Peyer's patch (tissue), 4 donors: ENCODE measurements at regions not wholly inside any gene's neighbourhood (a gene's known extent, or its start where the extent isn't known, plus 50 kb on each side); places are given as distances from the start of the nearest gene placed in this dataset.
"Not testable (repeated sequence)": the region's sequence is repeated elsewhere in the genome, so short reads cannot be mapped to it uniquely, and the experiment has no call there.

Experiments used
- DNase-seq, 3 donors: peaks; one replicate each; pipeline ENCODE4 v3.0.0-alpha.2; 2017 to 2019
- H3K27ac ChIP-seq, 4 donors: fragments of 200-600 bp; sonication (generic); one replicate each; pipeline ENCODE4 v1.5.1; 2016 to 2019
- H3K27me3 ChIP-seq, 2 donors: fragments of 200-600 bp; sonication (generic); one replicate each; pipeline ENCODE4 v1.5.1; 2019
- H3K36me3 ChIP-seq, 3 donors: fragments of 200-600 bp; sonication (generic); one replicate each; pipeline ENCODE4 v1.5.1; 2016 to 2019
- H3K4me1 ChIP-seq, 4 donors: fragments of 200-600 bp; sonication (generic); one replicate each; pipeline ENCODE4 v1.5.1; 2016 to 2019
- H3K4me3 ChIP-seq, 4 donors: fragments of 200-600 bp; sonication (generic); 1 replicate in 3 of 4; 2 replicates in 1 of 4; pipeline ENCODE4 v1.5.1; 2016 to 2019; ENCODE audit warnings: mild to moderate bottlenecking in 1 of 4
- H3K9me3 ChIP-seq, 4 donors: fragments of 200-600 bp; sonication (generic); one replicate each; pipeline ENCODE4 v1.5.1; 2016 to 2019; ENCODE audit warnings: mild to moderate bottlenecking in 1 of 4
- POLR2A ChIP-seq, 2 donors: fragments of 450-650 bp; IDR thresholded peaks; one replicate each; pipeline ENCODE4 v1.5.1; 2017; ENCODE audit warnings: antibody characterized with exemption in 2 of 2, mild to moderate bottlenecking in 2 of 2, moderate library complexity in 2 of 2
- TF ChIP-seq, protein P1 (sequence below), 6 experiments: fragments of 450-650 bp in 4 of 6; fragments of 200-600 bp in 2 of 6; sonication (generic) in 1 of 6; IDR thresholded peaks; one replicate each; pipeline ENCODE4 v1.5.1; 2017 to 2019; ENCODE audit warnings: antibody characterized with exemption in 6 of 6, mild to moderate bottlenecking in 3 of 6, moderate library complexity in 1 of 6

DNA sequence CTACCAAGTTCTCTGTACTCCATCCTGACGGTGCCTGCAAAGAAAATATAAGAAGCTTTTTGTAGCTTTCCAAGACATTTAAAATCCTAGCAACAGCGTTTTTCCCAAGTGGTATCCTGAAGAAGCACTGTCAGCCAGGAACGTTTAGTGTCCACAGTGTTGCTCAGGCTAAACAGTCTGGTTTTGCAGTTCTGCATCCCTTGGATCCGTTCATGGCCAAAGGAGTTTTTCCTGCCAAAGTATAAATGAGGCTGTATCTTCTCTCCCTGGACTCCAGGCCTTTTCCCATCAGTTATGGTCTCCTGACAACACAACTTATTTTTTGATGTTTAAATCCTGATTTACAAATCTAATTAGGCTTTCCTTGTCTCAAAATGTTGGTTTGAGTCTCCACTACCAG, 925.8 kb downstream of the TLE1 start:
- H3K27ac ChIP-seq: no peak overlapping the region
- TF ChIP-seq POLR2A (IDR thresholded peaks at IDR 0.05): no peak
- TF ChIP-seq, protein P1, sequence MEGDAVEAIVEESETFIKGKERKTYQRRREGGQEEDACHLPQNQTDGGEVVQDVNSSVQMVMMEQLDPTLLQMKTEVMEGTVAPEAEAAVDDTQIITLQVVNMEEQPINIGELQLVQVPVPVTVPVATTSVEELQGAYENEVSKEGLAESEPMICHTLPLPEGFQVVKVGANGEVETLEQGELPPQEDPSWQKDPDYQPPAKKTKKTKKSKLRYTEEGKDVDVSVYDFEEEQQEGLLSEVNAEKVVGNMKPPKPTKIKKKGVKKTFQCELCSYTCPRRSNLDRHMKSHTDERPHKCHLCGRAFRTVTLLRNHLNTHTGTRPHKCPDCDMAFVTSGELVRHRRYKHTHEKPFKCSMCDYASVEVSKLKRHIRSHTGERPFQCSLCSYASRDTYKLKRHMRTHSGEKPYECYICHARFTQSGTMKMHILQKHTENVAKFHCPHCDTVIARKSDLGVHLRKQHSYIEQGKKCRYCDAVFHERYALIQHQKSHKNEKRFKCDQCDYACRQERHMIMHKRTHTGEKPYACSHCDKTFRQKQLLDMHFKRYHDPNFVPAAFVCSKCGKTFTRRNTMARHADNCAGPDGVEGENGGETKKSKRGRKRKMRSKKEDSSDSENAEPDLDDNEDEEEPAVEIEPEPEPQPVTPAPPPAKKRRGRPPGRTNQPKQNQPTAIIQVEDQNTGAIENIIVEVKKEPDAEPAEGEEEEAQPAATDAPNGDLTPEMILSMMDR (IDR thresholded peaks at IDR 0.05): no peak
- no peak overlapping the region for H3K4me3 ChIP-seq
- DNase-seq: no peak
- H3K4me1 ChIP-seq: no peaks in the 10 kb centered on the region
- no peaks in the 10 kb centered on the region for H3K36me3 ChIP-seq
- no peaks in the 10 kb centered on the region for H3K27me3 ChIP-seq
- H3K9me3 ChIP-seq: no peaks in the 10 kb centered on the region

DNA sequence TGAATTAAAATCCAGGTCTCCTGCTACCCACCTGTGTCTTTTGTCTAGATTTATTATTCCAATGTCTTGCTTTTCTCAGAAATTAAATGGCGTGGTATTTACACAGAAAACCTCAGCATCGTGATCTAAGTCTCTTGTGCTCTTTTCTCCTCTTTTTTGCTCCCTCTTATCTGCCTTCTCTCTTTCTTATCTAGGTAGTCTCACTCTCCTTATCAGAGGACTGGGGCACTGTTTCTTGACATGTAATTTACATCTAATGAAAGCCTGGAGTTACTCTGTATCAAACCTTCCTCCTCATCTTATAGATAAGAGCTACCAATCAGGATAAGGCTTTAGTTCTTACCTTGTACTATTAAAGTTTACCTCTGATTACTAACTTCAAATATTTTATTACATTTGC, 933.8 kb downstream of the TLE1 start:
- Histone ChIP-seq H3K36me3 (no peaks in the 10 kb centered on the region), H3K4me1 (no peaks in the 10 kb centered on the region), H3K4me3 (no peak overlapping the region), H3K27ac (no peak overlapping the region), H3K27me3 (no peaks in the 10 kb centered on the region), H3K9me3 (no peaks in the 10 kb centered on the region)
- TF ChIP-seq POLR2A (IDR thresholded peaks at IDR 0.05): no peak
- TF ChIP-seq, protein P1 (IDR thresholded peaks at IDR 0.05): no peak
- DNase-seq: no peak

DNA sequence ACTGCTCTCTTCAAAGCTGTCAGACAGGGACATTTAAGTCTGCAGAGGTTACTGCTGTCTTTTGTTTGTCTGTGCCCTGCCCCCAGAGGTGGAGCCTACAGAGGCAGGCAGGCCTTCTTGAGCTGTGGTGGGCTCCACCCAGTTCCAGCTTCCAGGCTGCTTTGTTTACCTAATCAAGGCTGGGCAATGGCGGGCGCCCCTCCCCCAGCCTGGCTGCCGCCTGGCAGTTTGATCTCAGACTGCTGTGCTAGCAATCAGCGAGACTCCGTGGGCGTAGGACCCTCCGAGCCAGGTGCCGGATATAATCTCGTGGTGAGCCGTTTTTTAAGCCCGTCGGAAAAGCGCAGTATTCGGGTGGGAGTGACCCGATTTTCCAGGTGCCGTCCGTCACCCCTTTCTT, 942.3 kb downstream of the TLE1 start:
- not testable (repeated sequence) for H3K9me3 ChIP-seq, H3K4me1 ChIP-seq, DNase-seq, H3K27me3 ChIP-seq, H3K4me3 ChIP-seq, H3K27ac ChIP-seq, H3K36me3 ChIP-seq

DNA sequence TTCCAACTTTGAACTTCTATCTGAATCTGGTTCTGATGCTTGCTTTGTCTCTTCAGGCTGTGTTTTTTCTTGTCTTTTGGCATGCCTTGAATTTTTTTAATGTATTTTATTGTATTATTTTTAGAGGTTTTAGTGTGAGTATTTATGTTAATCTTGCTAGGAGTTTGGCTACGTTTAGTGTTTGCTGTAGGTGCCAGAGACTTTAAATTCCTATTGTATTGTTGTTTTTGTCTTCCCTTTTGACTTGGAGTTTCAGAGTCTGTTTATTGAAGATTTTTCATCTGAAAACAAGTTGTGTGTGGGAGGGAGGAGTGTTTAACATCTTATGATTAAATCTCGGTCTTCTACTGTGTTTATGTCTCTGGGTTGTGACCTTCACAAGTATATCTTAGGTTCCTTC, 956.8 kb downstream of the TLE1 start:
- no peak overlapping the region for H3K4me3 ChIP-seq
- no peaks in the 10 kb centered on the region for H3K27me3 ChIP-seq
- no peaks in the 10 kb centered on the region for H3K36me3 ChIP-seq
- TF ChIP-seq, protein P1 (IDR thresholded peaks at IDR 0.05): no peak
- TF ChIP-seq POLR2A (IDR thresholded peaks at IDR 0.05): no peak
- H3K4me1 ChIP-seq: no peaks in the 10 kb centered on the region
- H3K9me3 ChIP-seq: no peaks in the 10 kb centered on the region
- H3K27ac ChIP-seq: no peak overlapping the region
- no peak for DNase-seq

DNA sequence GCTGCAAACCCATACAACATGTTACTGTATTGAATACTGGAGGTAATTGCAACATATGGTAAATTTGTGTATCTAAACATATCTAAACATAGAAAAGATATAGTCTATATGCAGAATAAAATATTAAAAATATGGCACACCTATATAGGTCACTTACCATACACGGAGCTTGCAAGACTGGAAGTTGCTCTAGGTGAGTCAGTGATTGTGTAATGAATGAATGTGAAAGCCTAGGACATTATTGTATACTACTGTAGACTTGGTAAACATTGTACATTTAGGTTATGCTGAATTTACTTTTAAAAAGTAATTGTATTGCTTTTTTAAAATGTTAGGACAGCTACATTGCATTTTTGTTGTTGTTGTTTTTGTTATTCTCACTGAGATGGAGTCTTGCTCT, 968.8 kb downstream of the TLE1 start:
- H3K4me1 ChIP-seq: no peaks in the 10 kb centered on the region
- no peak overlapping the region for H3K27ac ChIP-seq
- H3K36me3 ChIP-seq: no peaks in the 10 kb centered on the region
- no peak overlapping the region for H3K4me3 ChIP-seq
- H3K27me3 ChIP-seq: no peaks in the 10 kb centered on the region
- peaks cover 0 to 3% (median 0%) of the 10 kb centered on the region in 4 donors for H3K9me3 ChIP-seq
- no peak for DNase-seq
- TF ChIP-seq, protein P1 (IDR thresholded peaks at IDR 0.05): no peak
- TF ChIP-seq POLR2A (IDR thresholded peaks at IDR 0.05): no peak

DNA sequence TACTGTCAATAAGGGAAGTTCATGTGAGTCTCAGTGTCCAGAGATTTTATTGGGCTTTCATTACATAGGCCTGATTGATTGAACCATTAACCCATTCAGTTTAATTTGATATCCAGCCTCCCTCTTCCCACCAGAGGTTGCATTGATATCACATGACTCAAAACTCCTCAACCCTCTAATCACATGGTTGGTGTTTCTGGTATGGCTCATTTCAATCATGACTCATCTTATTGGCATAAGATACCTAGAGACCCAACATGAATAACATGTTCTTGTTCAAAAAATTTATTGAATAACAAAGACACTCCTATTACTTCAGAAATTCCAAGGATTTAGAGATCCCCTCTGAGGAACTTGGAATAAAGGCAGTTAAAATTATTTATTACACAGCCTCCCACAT, 982.2 kb downstream of the TLE1 start:
- no peak for DNase-seq
- Histone ChIP-seq H3K4me1 (no peaks in the 10 kb centered on the region), H3K36me3 (no peaks in the 10 kb centered on the region), H3K27ac (no peak overlapping the region), H3K9me3 (peaks cover 0 to 4% (median 0%) of the 10 kb centered on the region in 4 donors), H3K4me3 (no peak overlapping the region), H3K27me3 (no peaks in the 10 kb centered on the region)
- TF ChIP-seq POLR2A (IDR thresholded peaks at IDR 0.05): no peak
- TF ChIP-seq, protein P1 (IDR thresholded peaks at IDR 0.05): no peak
